ENCODE measurements at regions not wholly inside any gene's neighbourhood (a gene's known extent, or its start where the extent isn't known, plus 50 kb on each side); places are given as distances from the start of the nearest gene placed in this dataset.

- no peak for TF ChIP-seq CTCF (IDR thresholded peaks at IDR 0.05; ENCODE audit: borderline replicate concordance, extremely low read depth, low read length, poor library complexity, severe bottlenecking)
- no peak for TF ChIP-seq EZH2 (IDR thresholded peaks at IDR 0.05; ENCODE audit: borderline replicate concordance, low read depth, low read length, severe bottlenecking)
Observed at GRCh38 chrX:9327747-9328145, 137.1 kb upstream of the TBL1X start.
